GM23338 (cell line): ENCODE measurements at regions not wholly inside any gene's neighbourhood (a gene's known extent, or its start where the extent isn't known, plus 50 kb on each side); places are given as distances from the start of the nearest gene placed in this dataset.

Experiments
- ATAC-seq: fragments of 200-7000 bp; cut with Tn5 transposase; 3 replicates; pipeline ENCODE4 v1.9.1; 2020
- DNase-seq: peaks from one replicate; pipeline ENCODE4 v3.0.0-alpha.2; 2015; ENCODE audit warnings: low spot score
- H2AFZ ChIP-seq: fragments of 200-600 bp; sonication (generic); 2 replicates; pipeline ENCODE4 v1.8.0; 2016; ENCODE audit warnings: antibody characterized with exemption, mild to moderate bottlenecking, moderate library complexity
- H3F3A ChIP-seq: fragments of 200-600 bp; sonication (generic); replicated peaks from 2 replicates; pipeline ENCODE4 v1.8.0; 2017; ENCODE audit warnings: antibody characterized with exemption, mixed run types, low read depth
- H3K27ac ChIP-seq: fragments of 200-600 bp; sonication (generic); 2 replicates; pipeline ENCODE4 v1.6.1; 2016; ENCODE audit warnings: low read depth
- H3K27me3 ChIP-seq: fragments of 200-600 bp; sonication (generic); 2 replicates; pipeline ENCODE4 v1.8.0; 2016; ENCODE audit warnings: mild to moderate bottlenecking, mixed run types, moderate library complexity; ENCODE audit not compliant: insufficient read depth
- H3K36me3 ChIP-seq: fragments of 200-600 bp; sonication (generic); 2 replicates; pipeline ENCODE4 v1.8.0; 2016; ENCODE audit warnings: mild to moderate bottlenecking; ENCODE audit not compliant: insufficient read depth
- H3K4me1 ChIP-seq: fragments of 200-600 bp; sonication (generic); 2 replicates; pipeline ENCODE4 v1.8.0; 2016; ENCODE audit warnings: mild to moderate bottlenecking, moderate library complexity; ENCODE audit not compliant: insufficient read depth
- H3K4me2 ChIP-seq: fragments of 200-600 bp; sonication (generic); 2 replicates; pipeline ENCODE4 v1.7.1; 2017; ENCODE audit warnings: mixed run types
- H3K4me3 ChIP-seq: fragments of 200-600 bp; sonication (generic); 2 replicates; pipeline ENCODE4 v1.6.1; 2016; ENCODE audit warnings: mixed run types
- H3K79me2 ChIP-seq: fragments of 200-600 bp; sonication (generic); replicated peaks from 2 replicates; pipeline ENCODE4 v1.8.0; 2017; ENCODE audit warnings: mild to moderate bottlenecking; ENCODE audit not compliant: insufficient read depth
- H3K9me2 ChIP-seq: fragments of 200-600 bp; sonication (generic); 2 replicates; pipeline ENCODE4 v1.8.0; 2017; ENCODE audit not compliant: insufficient read depth
- H4K20me1 ChIP-seq: fragments of 200-600 bp; sonication (generic); replicated peaks from 2 replicates; pipeline ENCODE4 v1.8.0; 2017; ENCODE audit warnings: mild to moderate bottlenecking; ENCODE audit not compliant: insufficient read depth
- H3K27ac Mint-ChIP-seq: 2 replicates; pipeline ENCODE4 v1.8.0; 2020; ENCODE audit warnings: inconsistent platforms, mild to moderate bottlenecking, moderate library complexity, mixed read lengths
- H3K27me3 Mint-ChIP-seq: 3 replicates; pipeline ENCODE4 v1.8.0; 2022; ENCODE audit warnings: low read depth, mild to moderate bottlenecking, moderate library complexity, mixed read lengths, inconsistent platforms; ENCODE audit not compliant: insufficient read depth, poor library complexity
- H3K36me3 Mint-ChIP-seq: 3 replicates; pipeline ENCODE4 v1.8.0; 2021; ENCODE audit warnings: low read depth, mild to moderate bottlenecking, inconsistent platforms, moderate library complexity, mixed read lengths
- H3K4me1 Mint-ChIP-seq: 3 replicates; pipeline ENCODE4 v1.8.0; 2020; ENCODE audit warnings: mild to moderate bottlenecking, inconsistent platforms, mixed read lengths
- H3K4me3 Mint-ChIP-seq: 3 replicates; pipeline ENCODE4 v1.8.0; 2021; ENCODE audit warnings: moderate library complexity, mild to moderate bottlenecking, inconsistent platforms, mixed read lengths
- H3K9me3 Mint-ChIP-seq: 3 replicates; pipeline ENCODE4 v1.8.0; 2020; ENCODE audit warnings: moderate library complexity, mild to moderate bottlenecking, inconsistent platforms, mixed read lengths
- CREB1 ChIP-seq: fragments of 250-450 bp; sonication (Bioruptor Pico); IDR thresholded peaks from 2 replicates; pipeline ENCODE4 v1.5.0; 2020; ENCODE audit warnings: low read depth, mild to moderate bottlenecking, moderate library complexity
- ETS1 ChIP-seq: IDR thresholded peaks from 2 replicates; pipeline ENCODE4 v1.6.1; 2016; ENCODE audit warnings: antibody characterized with exemption
- EZH2 ChIP-seq: fragments of 200-600 bp; sonication (generic); IDR thresholded peaks from one replicate; pipeline ENCODE4 v1.8.0; 2017; ENCODE audit warnings: antibody characterized with exemption, mild to moderate bottlenecking, low read depth; ENCODE audit not compliant: unreplicated experiment
- JUNB ChIP-seq: IDR thresholded peaks from one replicate; pipeline ENCODE4 v1.6.1; 2016; ENCODE audit warnings: antibody characterized with exemption; ENCODE audit not compliant: unreplicated experiment
- NANOG ChIP-seq: IDR thresholded peaks from 2 replicates; pipeline ENCODE4 v1.6.1; 2016; ENCODE audit warnings: antibody characterized with exemption, borderline replicate concordance
- POLR2AphosphoS5 ChIP-seq: IDR thresholded peaks from 2 replicates; pipeline ENCODE4 v1.6.1; 2016; ENCODE audit warnings: antibody characterized with exemption, low read depth
- ZNF114 ChIP-seq: fragments of 250-450 bp; sonication (Bioruptor Pico); IDR thresholded peaks from 2 replicates; pipeline ENCODE4 v1.5.0; 2020; ENCODE audit warnings: mild to moderate bottlenecking, moderate library complexity
- ZNF462 ChIP-seq: fragments of 250-450 bp; sonication (Bioruptor Pico); IDR thresholded peaks from 2 replicates; pipeline ENCODE4 v1.5.0; 2020; ENCODE audit warnings: mild to moderate bottlenecking, moderate library complexity

GRCh38 chrY:7815921-7816320 is 904.4 kb upstream of the AMELY start (continued):
- TF ChIP-seq ZNF462 (CRISPR knock-in tag) = no peak
- no peak for TF ChIP-seq CREB1 (CRISPR knock-in tag)
- no peak for TF ChIP-seq NANOG
- no peak for TF ChIP-seq ETS1
- TF ChIP-seq POLR2AphosphoS5 = no peak
- no peak for TF ChIP-seq EZH2
- TF ChIP-seq JUNB = no peak
- no peak for TF ChIP-seq ZNF114 (CRISPR knock-in tag)

GRCh38 chrY:7815285-7815684 is 903.7 kb upstream of the AMELY start:
- H3K4me3 Mint-ChIP-seq = no peak overlapping the region
- Histone ChIP-seq H3K27me3 (no peaks in the 10 kb centered on the region), H2AFZ (no peak overlapping the region), H3K9me2 (no peaks in the 10 kb centered on the region), H3K36me3 (no peaks in the 10 kb centered on the region), H3K4me1 (no peaks in the 10 kb centered on the region), H3K4me3 (no peak overlapping the region), H3K4me2 (no peak overlapping the region), H3K79me2 (no peaks in the 10 kb centered on the region), H4K20me1 (no peaks in the 10 kb centered on the region), H3K27ac (no peak overlapping the region), H3F3A (no peaks in the 10 kb centered on the region)
- H3K4me1 Mint-ChIP-seq = no peaks in the 10 kb centered on the region
- no peaks in the 10 kb centered on the region for H3K36me3 Mint-ChIP-seq
- H3K9me3 Mint-ChIP-seq = no peaks in the 10 kb centered on the region
- no peak overlapping the region for H3K27ac Mint-ChIP-seq
- no peaks in the 10 kb centered on the region for H3K27me3 Mint-ChIP-seq
- DNase-seq (no peak), ATAC-seq (no peak)
- TF ChIP-seq JUNB = no peak
